Activated CD4-positive, alpha-beta memory T cell treated with anti-CD3 and anti-CD28 coated beads, Interleukin-2, amount 10 ng/mL, durations not matched to agents 7 days and 5 days (primary cell): ENCODE measurements at regions not wholly inside any gene's neighbourhood (a gene's known extent, or its start where the extent isn't known, plus 50 kb on each side); places are given as distances from the start of the nearest gene placed in this dataset.

Experiments
- CTCF ChIA-PET: fragments of 350-600 bp; sonication (Branson Sonifier 250); formaldehyde crosslinking; loops from one replicate; lab custom pipeline; 2021; ENCODE audit warnings: antibody characterized with exemption, inconsistent platforms; lab: Charles Lee
- POLR2A ChIA-PET: fragments of 350-600 bp; sonication (Branson Sonifier 250); formaldehyde crosslinking; loops from one replicate; lab custom pipeline; 2021; ENCODE audit warnings: antibody characterized with exemption; lab: Charles Lee
- DNase-seq: peaks from one replicate; pipeline ENCODE4 v3.0.0-alpha.2; 2020
- H3K27ac Mint-ChIP-seq: one replicate; pipeline ENCODE4 v1.8.0; 2021; ENCODE audit warnings: mild to moderate bottlenecking, mixed read lengths
- H3K27me3 Mint-ChIP-seq: one replicate; pipeline ENCODE4 v1.8.0; 2021; ENCODE audit warnings: mixed read lengths
- H3K36me3 Mint-ChIP-seq: one replicate; pipeline ENCODE4 v1.8.0; 2021; ENCODE audit warnings: low read depth, mixed read lengths
- H3K4me1 Mint-ChIP-seq: one replicate; pipeline ENCODE4 v1.8.0; 2021; ENCODE audit warnings: mixed read lengths
- H3K4me3 Mint-ChIP-seq: one replicate; pipeline ENCODE4 v1.8.0; 2021; ENCODE audit warnings: mild to moderate bottlenecking, mixed read lengths
- H3K9me3 Mint-ChIP-seq: one replicate; pipeline ENCODE4 v1.8.0; 2021; ENCODE audit warnings: mixed read lengths

- DNase-seq: no peak
- Mint-ChIP-seq H3K27ac (no peak overlapping the region), H3K9me3 (no peaks in the 10 kb centered on the region), H3K4me3 (no peak overlapping the region), H3K4me1 (no peaks in the 10 kb centered on the region), H3K27me3 (no peaks in the 10 kb centered on the region), H3K36me3 (no peaks in the 10 kb centered on the region)
- ChIA-PET POLR2A (interaction anchor here (1.2 kb wide), 1 partner anchor 39 kb away, joined by 3 read pairs; no protein-coding TSS in a partner anchor), CTCF (no interaction called here)
Measured at GRCh38 chr1:58430421-58431275, 115.9 kb downstream of the OMA1 start.

- H3K27me3 Mint-ChIP-seq: no peaks in the 10 kb centered on the region
- no peak overlapping the region for H3K4me3 Mint-ChIP-seq
- no peaks in the 10 kb centered on the region for H3K9me3 Mint-ChIP-seq
- POLR2A ChIA-PET: no interaction called here
- no peak for DNase-seq
- H3K4me1 Mint-ChIP-seq: no peaks in the 10 kb centered on the region
- no peak overlapping the region for H3K27ac Mint-ChIP-seq
- H3K36me3 Mint-ChIP-seq: no peaks in the 10 kb centered on the region
- CTCF ChIA-PET: no interaction called here
Measured at GRCh38 chr1:58426918-58427317, 119.6 kb downstream of the OMA1 start.

- ChIA-PET CTCF (interaction anchor here (0.7 kb wide), 1 partner anchor 376 kb away, joined by 4 read pairs; no protein-coding TSS in a partner anchor), POLR2A (no interaction called here)
- H3K9me3 Mint-ChIP-seq: no peaks in the 10 kb centered on the region
- H3K27me3 Mint-ChIP-seq: no peaks in the 10 kb centered on the region
- H3K36me3 Mint-ChIP-seq: no peaks in the 10 kb centered on the region
- no peak overlapping the region for H3K4me3 Mint-ChIP-seq
- no peak for DNase-seq
- no peaks in the 10 kb centered on the region for H3K4me1 Mint-ChIP-seq
- no peak overlapping the region for H3K27ac Mint-ChIP-seq
Measured at GRCh38 chr1:58422436-58422835, 124.1 kb downstream of the OMA1 start.

- H3K9me3 Mint-ChIP-seq: no peaks in the 10 kb centered on the region
- DNase-seq: no peak
- H3K4me1 Mint-ChIP-seq: no peaks in the 10 kb centered on the region
- H3K27me3 Mint-ChIP-seq: no peaks in the 10 kb centered on the region
- no peak overlapping the region for H3K27ac Mint-ChIP-seq
- H3K36me3 Mint-ChIP-seq: no peaks in the 10 kb centered on the region
- CTCF ChIA-PET: no interaction called here
- no peak overlapping the region for H3K4me3 Mint-ChIP-seq
- POLR2A ChIA-PET: no interaction called here
Measured at GRCh38 chr1:58418283-58419228, 128.0 kb downstream of the OMA1 start.

- CTCF ChIA-PET: no interaction called here
- Mint-ChIP-seq H3K36me3 (no peaks in the 10 kb centered on the region), H3K4me1 (no peaks in the 10 kb centered on the region), H3K9me3 (no peaks in the 10 kb centered on the region), H3K4me3 (no peak overlapping the region), H3K27me3 (no peaks in the 10 kb centered on the region), H3K27ac (no peak overlapping the region)
- POLR2A ChIA-PET: no interaction called here
- no peak for DNase-seq
Measured at GRCh38 chr1:58412071-58412580, 134.4 kb downstream of the OMA1 start.

- Mint-ChIP-seq H3K36me3 (no peaks in the 10 kb centered on the region), H3K27me3 (no peaks in the 10 kb centered on the region), H3K4me3 (no peak overlapping the region), H3K27ac (no peak overlapping the region), H3K4me1 (no peaks in the 10 kb centered on the region), H3K9me3 (no peaks in the 10 kb centered on the region)
- ChIA-PET POLR2A (no interaction called here), CTCF (no interaction called here)
- DNase-seq: no peak
Measured at GRCh38 chr1:58409890-58410289, 136.6 kb downstream of the OMA1 start.

- DNase-seq: no peak
- no peak overlapping the region for H3K27ac Mint-ChIP-seq
- no peaks in the 10 kb centered on the region for H3K27me3 Mint-ChIP-seq
- no peaks in the 10 kb centered on the region for H3K36me3 Mint-ChIP-seq
- no peak overlapping the region for H3K4me3 Mint-ChIP-seq
- H3K4me1 Mint-ChIP-seq: no peaks in the 10 kb centered on the region
- ChIA-PET POLR2A (no interaction called here), CTCF (no interaction called here)
- no peaks in the 10 kb centered on the region for H3K9me3 Mint-ChIP-seq
Measured at GRCh38 chr1:58409336-58409735, 137.2 kb downstream of the OMA1 start.

- ChIA-PET POLR2A (no interaction called here), CTCF (interaction anchor here (0.7 kb wide), 1 partner anchor 10 kb away, joined by 3 read pairs; no protein-coding TSS in a partner anchor)
- Mint-ChIP-seq H3K36me3 (no peaks in the 10 kb centered on the region), H3K4me1 (no peaks in the 10 kb centered on the region), H3K27ac (no peak overlapping the region), H3K4me3 (no peak overlapping the region), H3K27me3 (no peaks in the 10 kb centered on the region), H3K9me3 (no peaks in the 10 kb centered on the region)
- no peak for DNase-seq
Measured at GRCh38 chr1:58406301-58407071, 140.0 kb downstream of the OMA1 start.

- Mint-ChIP-seq H3K27me3 (no peaks in the 10 kb centered on the region), H3K9me3 (no peaks in the 10 kb centered on the region), H3K36me3 (no peaks in the 10 kb centered on the region), H3K4me1 (no peaks in the 10 kb centered on the region), H3K27ac (no peak overlapping the region), H3K4me3 (no peak overlapping the region)
- CTCF ChIA-PET: no interaction called here
- no peak for DNase-seq
- POLR2A ChIA-PET: no interaction called here
Measured at GRCh38 chr1:58405660-58406059, 140.9 kb downstream of the OMA1 start.

- no peak for DNase-seq
- Mint-ChIP-seq H3K9me3 (no peaks in the 10 kb centered on the region), H3K4me1 (no peaks in the 10 kb centered on the region), H3K27me3 (no peaks in the 10 kb centered on the region), H3K27ac (no peak overlapping the region), H3K4me3 (no peak overlapping the region), H3K36me3 (no peaks in the 10 kb centered on the region)
- CTCF ChIA-PET: no interaction called here
- POLR2A ChIA-PET: interaction anchor here (1.2 kb wide), 1 partner anchor 10 kb away, joined by 3 read pairs; no protein-coding TSS in a partner anchor
Measured at GRCh38 chr1:58403894-58404293, 142.6 kb downstream of the OMA1 start.

GRCh38 chr1:58402444-58402843 lies 144.1 kb downstream of the OMA1 start:
- no peaks in the 10 kb centered on the region for H3K27me3 Mint-ChIP-seq
- no peaks in the 10 kb centered on the region for H3K4me1 Mint-ChIP-seq
- no peak overlapping the region for H3K27ac Mint-ChIP-seq
- H3K36me3 Mint-ChIP-seq: no peaks in the 10 kb centered on the region
- POLR2A ChIA-PET: no interaction called here
- H3K9me3 Mint-ChIP-seq: no peaks in the 10 kb centered on the region
- CTCF ChIA-PET: no interaction called here
- H3K4me3 Mint-ChIP-seq: no peak overlapping the region
- DNase-seq: no peak

GRCh38 chr1:58401991-58402390 lies 144.5 kb downstream of the OMA1 start:
- CTCF ChIA-PET: no interaction called here
- POLR2A ChIA-PET: no interaction called here
- Mint-ChIP-seq H3K4me3 (no peak overlapping the region), H3K27me3 (no peaks in the 10 kb centered on the region), H3K36me3 (no peaks in the 10 kb centered on the region), H3K27ac (no peak overlapping the region), H3K9me3 (no peaks in the 10 kb centered on the region), H3K4me1 (no peaks in the 10 kb centered on the region)
- DNase-seq: no peak
